NOMO-1 treated with DMSO at 0.1 percent for 48 hours (cell line): ENCODE measurements at regions not wholly inside any gene's neighbourhood (a gene's known extent, or its start where the extent isn't known, plus 50 kb on each side); places are given as distances from the start of the nearest gene placed in this dataset.

Experiments
- DNase-seq: peaks from one replicate; lab custom pipeline; 2025; ENCODE audit not compliant: unreplicated experiment; lab: John Stamatoyannopoulos, UW

DNA sequence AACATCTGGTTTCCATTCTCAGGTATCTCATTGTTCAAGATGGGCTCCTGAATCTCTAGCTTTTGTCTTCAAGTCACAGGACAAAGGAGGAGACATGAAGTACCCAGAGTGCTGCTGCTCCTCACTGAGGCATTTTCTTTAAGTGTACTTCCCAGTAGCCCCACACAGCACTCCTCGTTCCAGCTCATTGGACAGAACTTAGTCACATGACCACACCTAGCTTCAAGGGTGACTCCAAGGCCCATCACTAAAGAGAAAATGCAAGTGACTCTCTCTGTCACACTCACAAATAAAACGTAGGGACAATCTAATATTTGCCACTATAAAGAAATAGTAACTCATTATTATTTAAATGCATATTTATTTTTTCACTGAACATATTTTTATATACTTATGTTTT is 58.3 kb upstream of the NEUROD6 start:
- no peak for DNase-seq

DNA sequence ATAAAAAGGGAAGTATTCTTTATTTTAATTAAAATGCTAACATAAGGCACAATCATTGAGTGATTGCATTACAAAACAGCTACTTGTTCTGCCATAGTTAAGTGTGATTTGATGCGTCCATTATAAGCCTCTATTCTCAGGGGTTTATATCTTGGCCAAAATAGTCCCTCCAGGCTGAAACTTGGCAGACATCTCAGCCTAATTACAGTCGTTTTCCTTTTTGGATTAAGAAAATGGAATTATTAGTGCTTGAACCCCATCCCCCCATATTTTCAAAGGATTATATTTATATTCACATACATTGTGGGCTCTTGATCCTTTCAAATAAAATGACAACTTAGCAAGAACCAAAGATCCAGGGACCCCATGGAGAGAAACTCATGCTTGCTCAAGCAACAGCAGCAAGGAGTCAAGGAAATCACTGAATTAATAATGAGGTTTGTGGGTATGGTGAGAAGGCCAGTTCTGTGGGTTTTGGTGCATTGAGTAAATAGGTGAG is 66.7 kb upstream of the NEUROD6 start:
- no peak for DNase-seq

DNA sequence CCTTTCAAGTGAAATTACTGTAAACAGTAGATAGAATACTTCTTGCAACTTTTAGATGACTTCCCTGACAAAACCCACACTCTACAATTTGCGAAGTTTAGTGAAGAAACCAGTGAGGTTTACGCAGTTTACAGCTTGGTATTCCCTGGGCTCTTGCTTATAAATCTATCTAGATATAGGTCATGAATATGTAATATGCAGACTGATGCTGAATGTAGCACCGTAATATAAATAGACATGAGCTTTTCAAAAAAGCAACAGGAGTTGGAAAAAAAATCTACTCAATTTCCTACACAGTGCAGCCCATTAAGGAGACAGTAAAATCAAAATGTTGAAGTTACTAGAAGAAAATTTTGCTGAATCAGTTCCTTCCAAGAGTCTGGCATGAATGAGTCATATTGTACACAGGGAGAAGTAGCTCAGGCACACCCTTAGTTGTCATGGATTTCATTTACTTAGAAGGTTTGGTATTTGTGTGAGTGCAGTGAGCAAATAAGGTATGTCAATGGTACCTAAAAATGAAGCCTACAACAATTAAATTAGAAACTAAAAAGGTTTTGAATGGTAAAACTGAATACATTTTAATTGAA is 67.7 kb upstream of the NEUROD6 start:
- no peak for DNase-seq

DNA sequence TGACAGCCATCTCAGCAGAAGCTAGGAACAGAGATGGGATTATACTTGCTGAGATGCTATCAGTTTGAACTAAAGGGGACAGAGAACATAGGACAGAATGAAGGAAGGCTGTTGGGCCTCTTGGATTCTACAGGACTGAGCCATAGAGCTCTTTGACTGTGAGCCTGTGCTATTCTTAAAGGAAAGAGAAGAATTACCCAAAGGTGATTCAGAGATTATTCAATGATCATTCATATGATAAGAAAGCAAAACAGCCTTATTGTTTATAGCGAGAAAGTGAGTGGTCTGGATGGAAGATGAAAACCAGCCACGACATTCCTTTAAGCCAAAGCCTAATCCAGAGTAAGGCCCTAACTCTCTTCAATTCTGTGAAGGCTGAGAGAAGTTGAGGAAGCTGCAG is 69.7 kb upstream of the NEUROD6 start:
- no peak for DNase-seq

DNA sequence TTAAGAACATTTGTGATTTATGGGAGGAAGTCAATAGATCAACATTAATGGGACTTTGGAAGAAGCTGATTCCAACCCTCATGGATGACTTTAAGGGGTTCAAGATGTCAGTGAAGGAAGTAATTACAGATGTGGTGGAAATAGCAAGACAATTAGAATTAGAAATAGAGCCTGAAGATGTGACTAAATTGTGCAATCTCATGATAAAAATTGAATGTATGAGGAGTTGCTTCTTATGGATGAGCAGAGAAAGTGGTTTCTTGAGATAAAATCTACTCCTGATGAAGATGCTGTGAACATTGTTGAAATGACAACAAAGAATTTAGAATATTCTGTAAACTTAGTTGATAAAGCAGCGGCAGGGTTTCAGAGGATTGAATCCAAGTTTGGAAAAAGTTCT is 70.9 kb upstream of the NEUROD6 start:
- DNase-seq, result no peak

DNA sequence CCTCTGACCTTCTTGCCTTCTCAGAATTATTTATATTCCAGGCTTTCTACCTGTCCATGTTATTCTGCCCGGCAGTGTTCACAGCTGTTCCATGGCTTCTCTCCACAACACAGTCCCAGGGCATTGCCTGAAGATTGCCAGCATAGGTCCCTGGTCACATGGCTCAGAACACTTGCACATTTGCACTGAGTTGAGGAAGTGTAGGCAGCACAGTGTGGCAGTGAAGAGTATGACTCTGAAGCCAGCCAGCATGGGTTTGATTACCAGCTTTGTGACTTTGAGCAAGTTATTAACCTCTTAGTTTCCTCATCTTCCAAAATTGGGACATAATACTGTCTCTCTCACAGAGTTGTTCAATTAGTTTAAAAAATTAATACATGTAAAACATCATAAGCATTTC is 73.2 kb upstream of the NEUROD6 start:
- no peak for DNase-seq

DNA sequence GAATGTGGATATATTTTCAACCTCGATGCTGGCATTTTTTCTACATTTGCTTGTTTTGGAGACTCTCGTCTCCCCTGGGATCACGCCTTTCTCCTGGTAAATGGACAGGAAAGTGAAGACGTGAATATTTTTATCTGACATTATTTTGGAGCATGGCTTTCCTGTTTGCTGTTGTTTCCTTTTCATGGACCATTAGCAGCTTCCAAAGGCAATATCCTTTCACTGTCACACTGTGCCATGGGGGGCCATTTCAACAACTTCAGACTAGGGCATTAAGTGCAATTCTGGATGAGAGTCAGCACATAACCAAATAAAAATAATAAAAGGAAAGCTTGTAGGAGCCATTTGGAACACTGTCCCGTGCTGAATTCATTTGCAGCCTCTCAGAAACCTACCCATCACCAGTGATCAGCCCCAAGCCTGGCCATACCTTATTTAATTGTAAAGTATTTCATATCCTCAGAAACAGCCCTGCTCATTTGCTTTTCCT is 75.9 kb upstream of the NEUROD6 start:
- no peak for DNase-seq

DNA sequence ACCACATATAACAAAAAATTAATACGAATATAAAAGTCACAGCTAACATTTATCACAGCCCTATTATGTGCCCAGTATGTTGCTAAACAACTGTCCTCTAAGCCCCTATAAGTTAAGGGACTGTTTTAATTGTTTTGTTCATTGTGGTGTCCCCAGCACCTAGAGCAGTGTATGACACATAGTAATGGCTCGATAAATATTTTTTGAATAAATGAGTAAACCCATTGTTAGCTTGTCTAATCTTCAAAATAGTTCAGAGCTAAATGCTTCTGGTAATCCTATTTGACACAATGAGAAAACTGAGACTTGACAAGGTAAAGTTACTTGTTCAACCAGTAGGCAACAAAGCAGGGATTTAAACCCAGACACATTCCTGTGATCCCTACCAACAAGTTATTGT is 78.4 kb upstream of the NEUROD6 start:
- no peak for DNase-seq

DNA sequence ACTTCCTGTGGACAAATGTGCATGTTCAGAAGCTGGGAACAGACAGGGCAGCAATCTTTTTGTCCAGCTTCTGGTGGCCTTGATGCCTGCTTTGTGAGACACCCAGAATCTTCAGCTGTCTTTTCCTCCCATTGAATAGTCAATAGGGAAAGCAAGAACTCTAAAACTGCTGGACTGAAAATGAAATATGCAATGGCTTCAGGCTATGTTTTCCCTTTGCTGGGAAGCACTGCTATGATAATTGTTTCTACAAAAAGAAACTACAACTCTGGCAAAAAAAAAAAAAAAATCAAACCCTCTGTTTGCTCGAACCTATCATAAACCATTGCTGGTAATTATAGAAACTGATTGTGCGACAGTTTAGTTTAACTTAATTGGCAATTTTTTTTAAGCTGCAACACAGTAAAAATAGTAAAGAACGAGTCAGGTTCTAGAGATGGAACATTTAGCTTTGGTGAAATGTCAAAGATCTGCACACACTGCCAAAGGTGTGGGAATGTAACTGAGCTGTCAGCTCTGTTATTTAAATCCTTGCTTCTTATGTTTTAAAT is 79.1 kb upstream of the NEUROD6 start:
- DNase-seq, result no peak

DNA sequence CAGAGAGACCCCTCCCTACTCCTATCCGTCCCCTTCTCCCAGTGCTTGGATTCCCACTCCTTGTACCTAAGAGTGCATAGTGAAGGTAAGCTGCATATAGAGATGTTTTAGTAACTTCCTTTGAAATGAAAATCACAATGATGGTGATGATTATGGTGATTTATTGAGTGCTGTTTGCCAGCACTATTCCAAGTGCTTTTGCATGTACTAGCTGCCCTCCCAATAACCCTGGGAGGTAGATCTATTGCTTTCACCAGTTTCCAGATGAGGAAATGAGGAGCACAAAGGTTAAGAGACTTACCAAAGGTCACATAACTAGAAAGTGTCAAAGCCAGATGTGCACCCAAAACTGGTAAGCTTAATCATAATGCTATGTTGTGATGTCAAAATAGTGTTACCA is 80.4 kb upstream of the NEUROD6 start:
- no peak for DNase-seq

DNA sequence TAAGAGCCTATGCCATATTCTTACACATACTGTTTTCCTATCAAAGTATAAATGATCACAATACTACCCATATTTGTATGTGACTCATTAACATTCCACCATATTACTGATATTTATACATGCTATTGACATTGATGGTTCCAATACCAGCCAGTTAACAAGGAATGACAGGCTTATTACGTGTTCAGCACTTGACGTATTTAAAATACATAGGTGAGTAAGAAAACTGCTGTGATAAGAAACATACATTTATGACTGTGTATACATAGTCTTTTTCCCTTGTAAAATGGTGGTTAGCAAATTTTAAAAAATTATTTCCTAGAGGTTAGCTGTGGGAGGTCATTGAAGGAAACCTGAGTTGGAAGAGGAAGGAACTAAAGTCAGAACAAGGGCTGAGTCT is 81.1 kb upstream of the NEUROD6 start:
- DNase-seq, result no peak

DNA sequence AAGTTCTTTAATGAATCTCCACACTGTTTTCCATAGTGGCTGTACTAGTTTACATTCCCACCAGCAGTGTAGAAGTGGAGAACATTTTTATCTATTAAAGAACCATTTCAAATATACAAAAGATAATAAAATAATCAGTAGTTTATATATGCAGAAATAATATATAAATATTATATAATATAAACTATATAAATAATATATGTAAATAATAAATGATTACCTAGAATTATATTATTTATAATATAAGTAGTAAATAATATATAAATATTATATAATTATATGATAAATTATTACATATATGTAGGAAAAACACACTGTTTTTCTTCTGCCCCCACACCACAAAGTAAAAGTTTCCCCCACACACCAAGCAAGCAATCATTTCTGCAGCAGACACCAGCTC is 83.5 kb upstream of the NEUROD6 start:
- DNase-seq, result no peak

DNA sequence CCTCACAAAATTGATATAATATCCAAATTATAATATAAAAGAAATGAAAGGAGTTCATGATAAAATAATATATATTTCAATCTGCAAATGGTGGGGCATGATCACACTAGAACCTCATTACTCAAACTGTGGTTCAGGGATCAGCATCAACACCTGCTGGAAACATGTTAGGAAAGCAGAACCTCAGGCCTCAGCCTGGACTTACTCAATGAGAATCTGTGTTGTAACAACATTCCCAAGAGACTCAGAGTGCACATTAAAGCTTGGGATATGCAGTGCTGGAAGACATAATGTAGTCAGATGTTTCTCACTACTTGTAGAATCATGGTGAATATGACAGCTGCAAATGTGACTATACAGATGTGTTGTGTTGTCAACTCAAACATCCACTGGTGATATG is 81.7 kb upstream of the ITPRID1 start:
- no peak for DNase-seq

DNA sequence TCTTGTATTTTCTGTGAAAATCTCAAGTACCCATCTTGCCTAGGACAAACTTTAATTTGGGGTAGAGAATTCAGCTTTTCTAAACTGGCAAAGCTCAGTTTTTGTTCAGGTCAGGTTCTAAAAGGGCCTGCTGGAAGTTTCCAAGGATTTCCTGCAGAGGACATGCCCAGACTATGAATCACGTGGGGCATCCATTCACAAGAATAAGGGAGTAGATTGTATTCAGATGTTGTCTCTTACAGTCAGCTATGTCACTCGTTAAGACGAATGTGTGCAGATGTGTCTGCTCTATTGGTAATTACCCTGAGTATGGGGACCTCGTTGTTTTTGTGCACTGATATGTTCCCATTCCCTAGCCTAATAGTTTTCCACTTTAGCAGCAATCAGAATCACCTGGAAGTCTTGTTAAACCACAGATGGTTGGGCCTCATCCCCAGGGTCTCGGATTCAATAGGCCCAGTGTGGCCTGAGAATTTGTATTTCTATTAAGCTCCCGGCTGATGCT is 81.0 kb upstream of the ITPRID1 start:
- no peak for DNase-seq

DNA sequence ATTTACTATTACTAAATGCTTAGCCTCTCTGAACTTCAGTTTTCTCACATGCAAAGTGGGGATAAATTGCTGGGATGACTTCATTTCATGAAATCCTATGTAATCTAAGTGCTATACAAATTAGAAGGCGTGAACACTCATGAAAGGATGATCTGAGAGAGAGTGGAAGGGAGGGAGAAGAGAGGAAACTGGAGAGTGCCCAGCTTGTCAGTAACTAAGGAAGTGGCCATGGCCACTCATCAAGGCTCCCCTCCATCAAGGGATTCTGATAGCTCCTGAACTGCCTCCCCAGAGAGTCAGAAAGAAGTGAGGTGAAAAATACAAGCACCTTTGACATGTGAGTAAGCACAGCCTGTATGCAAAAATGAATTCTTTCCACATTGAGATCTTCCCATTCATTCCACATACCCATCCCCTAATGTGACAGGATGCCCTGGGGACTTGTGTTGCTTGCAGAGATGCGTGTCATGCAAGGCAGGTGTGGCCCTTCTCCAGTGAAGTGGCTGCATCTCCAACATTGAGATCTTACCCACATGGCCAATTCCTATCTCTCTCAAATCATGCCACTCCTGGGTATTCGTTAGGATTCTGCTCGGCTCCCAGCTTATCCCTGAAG is 76.5 kb upstream of the ITPRID1 start:
- DNase-seq, result no peak

DNA sequence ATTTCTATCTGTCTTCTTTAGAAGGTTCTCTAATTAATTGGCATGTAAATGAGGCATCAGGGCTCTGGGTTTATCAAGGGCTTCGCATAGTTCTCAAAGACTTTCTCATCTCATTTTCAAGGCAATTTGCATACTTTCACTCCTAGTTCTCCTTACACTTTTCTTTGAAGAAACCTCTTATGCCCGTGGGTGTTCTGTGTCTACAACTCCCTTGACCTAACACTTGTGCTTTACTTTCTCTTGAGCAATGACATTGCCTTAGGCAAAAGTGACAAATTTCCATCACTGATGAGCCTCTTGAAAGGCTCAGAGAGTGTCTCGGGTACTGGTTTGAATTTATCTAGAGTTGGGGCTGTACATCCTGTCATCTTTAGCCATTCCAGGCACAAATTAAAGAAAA is 74.7 kb upstream of the ITPRID1 start:
- DNase-seq, result no peak

DNA sequence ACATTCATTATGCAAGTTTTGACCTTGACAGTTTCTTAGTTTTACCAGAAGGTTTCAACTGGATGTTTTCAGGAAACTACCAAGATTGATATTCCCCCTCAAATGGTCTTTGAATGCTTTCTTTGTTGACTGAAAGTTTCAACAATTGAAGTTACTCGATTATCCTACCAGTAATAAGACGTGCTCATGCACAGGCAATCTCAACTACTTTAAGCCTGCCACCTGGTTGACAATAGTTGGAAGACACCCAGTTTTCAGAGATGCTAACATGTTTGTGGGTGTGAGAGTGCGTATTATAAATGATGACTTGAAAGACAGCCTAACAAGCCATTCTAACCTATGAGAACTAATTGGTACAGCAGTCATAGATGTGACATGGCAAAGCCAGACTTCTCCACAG is 73.4 kb upstream of the ITPRID1 start:
- DNase-seq, result no peak

DNA sequence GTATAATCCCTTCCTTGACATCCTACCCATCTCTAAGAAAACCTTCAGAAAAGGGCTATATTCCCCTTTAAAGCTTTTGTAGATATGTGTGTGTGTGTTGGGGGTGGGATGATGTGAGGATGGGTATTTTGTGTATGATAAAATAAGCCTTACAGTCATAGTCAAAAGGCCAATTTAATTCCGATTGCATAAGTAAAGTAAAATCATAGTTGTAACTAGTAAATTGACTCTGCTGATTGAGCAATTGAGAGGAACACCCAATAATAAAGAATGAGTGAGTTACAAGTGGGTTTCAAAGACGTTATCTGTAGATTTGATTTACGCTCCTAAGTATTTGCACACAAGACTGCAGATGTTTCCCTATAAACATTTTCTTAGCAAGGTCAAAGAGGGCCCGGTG is 71.3 kb upstream of the ITPRID1 start:
- DNase-seq, result no peak

DNA sequence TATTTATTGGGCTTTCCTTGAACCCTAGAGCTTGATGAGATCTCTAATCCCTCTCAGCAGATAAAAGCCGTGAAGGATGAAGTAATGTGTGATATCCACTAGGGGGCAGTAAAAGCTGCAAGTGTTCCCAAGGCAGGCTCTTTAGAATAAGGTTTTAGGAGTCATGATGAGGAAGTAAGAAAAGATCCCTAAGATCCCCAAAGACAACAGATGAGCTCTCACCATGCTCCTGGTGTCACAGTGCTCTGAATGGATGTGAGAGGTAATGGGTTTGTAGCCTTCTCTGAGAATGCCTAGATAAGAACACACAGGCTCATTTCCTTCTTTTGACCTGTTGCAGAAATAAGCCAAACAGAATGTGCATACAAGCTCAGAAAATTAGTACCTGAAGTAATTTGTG is 70.4 kb upstream of the ITPRID1 start:
- DNase-seq, result peak; percentile 57

DNA sequence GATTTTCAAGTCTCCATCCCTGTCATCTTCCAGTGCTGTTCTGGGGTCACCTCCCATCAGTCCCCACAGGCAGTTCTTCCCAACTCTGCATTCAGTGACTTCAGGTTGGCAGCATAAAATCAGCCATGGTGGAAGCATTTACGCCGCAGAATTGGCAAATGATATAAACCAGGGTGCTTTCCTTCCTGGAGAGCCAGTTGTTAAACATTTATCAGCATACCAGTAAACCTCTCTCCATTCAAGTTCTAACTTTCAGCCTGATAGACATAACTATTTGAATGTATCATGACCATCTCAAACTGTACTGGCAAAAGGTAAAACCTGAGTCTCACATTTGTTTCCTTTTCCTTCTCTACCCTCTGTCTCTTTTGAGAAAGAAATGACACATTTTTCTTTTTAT is 69.7 kb upstream of the ITPRID1 start:
- no peak for DNase-seq

DNA sequence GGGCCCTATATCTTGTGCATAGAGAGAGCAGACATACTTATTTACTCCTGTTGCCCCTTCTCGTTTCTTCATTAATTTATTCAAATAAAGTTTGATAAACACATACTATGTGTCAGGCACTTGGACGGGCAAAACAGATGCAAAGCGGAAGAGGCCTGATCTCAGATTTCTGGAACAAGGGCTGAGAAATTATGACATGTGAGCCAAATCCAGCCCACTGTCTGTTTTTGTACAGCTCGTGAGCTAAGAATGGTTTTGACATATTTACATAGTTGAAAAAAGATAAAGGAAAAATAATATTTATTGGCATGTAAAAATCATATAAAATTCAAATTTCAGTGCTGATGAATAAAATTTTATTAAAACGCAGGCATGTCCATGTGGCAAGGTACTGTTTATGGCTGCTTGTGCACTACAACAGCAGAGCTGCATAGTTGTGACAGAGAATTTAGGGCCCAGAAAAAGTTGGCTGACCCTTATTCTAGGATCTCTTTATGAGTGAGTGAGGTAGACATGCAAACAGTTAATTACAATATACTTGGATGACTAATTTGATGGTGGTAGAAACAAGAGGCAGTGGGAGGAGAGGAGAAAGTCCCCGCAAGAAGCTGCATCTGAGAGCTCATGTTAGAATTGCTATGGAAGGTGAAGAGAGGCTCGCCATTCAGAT is 68.1 kb upstream of the ITPRID1 start:
- DNase-seq, result no peak

DNA sequence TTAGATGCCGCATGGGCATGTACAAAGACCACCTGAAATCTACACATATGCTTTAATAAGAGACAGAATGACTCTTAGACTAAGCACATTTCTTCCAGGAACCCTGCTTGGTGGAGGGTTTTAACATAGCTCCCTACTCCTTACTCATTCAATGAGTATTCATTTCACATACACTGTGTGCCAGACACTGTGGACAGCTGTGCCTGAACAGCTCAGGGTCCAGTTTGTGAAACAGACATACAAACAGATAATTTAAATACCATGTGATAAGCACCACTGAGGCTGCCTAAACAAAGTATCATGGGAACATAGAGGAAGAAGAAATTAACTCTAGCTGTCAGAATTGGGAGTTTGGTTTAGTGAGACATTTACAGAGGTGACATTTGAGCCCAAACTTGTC is 65.2 kb upstream of the ITPRID1 start:
- DNase-seq, result no peak
